Tibial nerve (tissue), 4 donors: ENCODE measurements at regions not wholly inside any gene's neighbourhood (a gene's known extent, or its start where the extent isn't known, plus 50 kb on each side); places are given as distances from the start of the nearest gene placed in this dataset.

Source experiments
- DNase-seq, 2 donors: peaks; one replicate each; pipeline ENCODE4 v3.0.0-alpha.2; 2019; ENCODE audit warnings: low spot score in 2 of 2
- H3K27ac ChIP-seq, 4 donors: fragments of 200-600 bp; sonication (generic) in 3 of 4; one replicate each; pipeline ENCODE4 v1.5.1; 2017 to 2019; ENCODE audit warnings: mild to moderate bottlenecking in 1 of 4
- H3K27me3 ChIP-seq, 2 donors: fragments of 200-600 bp; sonication (generic) in 1 of 2; one replicate each; pipeline versions ENCODE4 v1.5.1 to v1.6.0; 2017 to 2019
- H3K36me3 ChIP-seq, 3 donors: fragments of 200-600 bp; sonication (generic); one replicate each; pipeline ENCODE4 v1.5.1; 2018 to 2019
- H3K4me1 ChIP-seq, 4 donors: fragments of 200-600 bp; sonication (generic) in 3 of 4; one replicate each; pipeline ENCODE4 v1.5.1; 2017 to 2019
- H3K4me3 ChIP-seq, 4 donors: fragments of 200-600 bp; sonication (generic) in 3 of 4; one replicate each; pipeline ENCODE4 v1.5.1; 2017 to 2019; ENCODE audit warnings: mild to moderate bottlenecking in 1 of 4, moderate library complexity in 1 of 4
- H3K9me3 ChIP-seq, 4 donors: fragments of 200-600 bp; sonication (generic) in 3 of 4; one replicate each; pipeline ENCODE4 v1.5.1; 2017 to 2019
- CTCF ChIP-seq, 5 experiments: fragments of 200-600 bp in 3 of 5; fragments of 450-650 bp in 2 of 5; sonication (generic) in 3 of 5; IDR thresholded peaks; one replicate each; pipeline ENCODE4 v1.5.1; 2016 to 2019; ENCODE audit warnings: antibody characterized with exemption in 5 of 5, mild to moderate bottlenecking in 3 of 5, moderate library complexity in 2 of 5
- EP300 ChIP-seq, 2 donors: sonication (generic); formaldehyde crosslinking; IDR thresholded peaks; one replicate each; pipeline ENCODE4 v1.6.1; 2017; ENCODE audit warnings: antibody characterized with exemption in 2 of 2, mild to moderate bottlenecking in 1 of 2
- POLR2A ChIP-seq, 2 donors: fragments of 450-650 bp; IDR thresholded peaks; one replicate each; pipeline ENCODE4 v1.6.1; 2017; ENCODE audit warnings: antibody characterized with exemption in 2 of 2, mild to moderate bottlenecking in 2 of 2, moderate library complexity in 2 of 2
- WGBS, 2 donors: methylation state at CpG; one replicate each; pipeline ENCODE4 v1.1.5; 2018; 5-methylcytosine and 5-hydroxymethylcytosine counted together

- no peak for TF ChIP-seq EP300 (IDR thresholded peaks at IDR 0.05)
- TF ChIP-seq CTCF (IDR thresholded peaks at IDR 0.05), result no peak
- no peak for TF ChIP-seq POLR2A (IDR thresholded peaks at IDR 0.05)
- H3K4me1 ChIP-seq, result peaks cover 0 to 13% (median 5%) of the 10 kb centered on the region in 4 donors
- no peak overlapping the region for H3K4me3 ChIP-seq
- H3K36me3 ChIP-seq, result no peaks in the 10 kb centered on the region
- no peaks in the 10 kb centered on the region for H3K27me3 ChIP-seq
- no peak for DNase-seq
- no peaks in the 10 kb centered on the region for H3K9me3 ChIP-seq
- WGBS, 2 donors, result 84 to 86% methylated on average over 5 of the region's 5 CpGs
- H3K27ac ChIP-seq, result no peak overlapping the region
Observed at GRCh38 chr5:4208996-4209395, 613.4 kb downstream of the IRX1 start.

GRCh38 chr5:4212071-4212739, 616.6 kb downstream of the IRX1 start:
- Histone ChIP-seq H3K27ac (no peak overlapping the region), H3K36me3 (no peaks in the 10 kb centered on the region), H3K27me3 (no peaks in the 10 kb centered on the region), H3K4me3 (no peak overlapping the region), H3K9me3 (no peaks in the 10 kb centered on the region), H3K4me1 (no peaks in the 10 kb centered on the region)
- 91 to 93% methylated on average over 9 of the region's 9 CpGs for WGBS, 2 donors
- no peak for DNase-seq
- TF ChIP-seq CTCF (IDR thresholded peaks at IDR 0.05) (no peak), EP300 (IDR thresholded peaks at IDR 0.05) (no peak), POLR2A (IDR thresholded peaks at IDR 0.05) (no peak)

GRCh38 chr5:4212981-4213819, 617.6 kb downstream of the IRX1 start:
- no peak for DNase-seq
- no peak for TF ChIP-seq EP300 (IDR thresholded peaks at IDR 0.05)
- TF ChIP-seq POLR2A (IDR thresholded peaks at IDR 0.05), result no peak
- no peak for TF ChIP-seq CTCF (IDR thresholded peaks at IDR 0.05)
- Histone ChIP-seq H3K9me3 (no peaks in the 10 kb centered on the region), H3K27me3 (no peaks in the 10 kb centered on the region), H3K27ac (no peak overlapping the region), H3K36me3 (no peaks in the 10 kb centered on the region), H3K4me1 (no peaks in the 10 kb centered on the region), H3K4me3 (no peak overlapping the region)
- 45 to 47% methylated on average over 9 of the region's 9 CpGs for WGBS, 2 donors

- H3K36me3 ChIP-seq, result no peaks in the 10 kb centered on the region
- no peak overlapping the region for H3K4me3 ChIP-seq
- DNase-seq, result no peak
- no peak overlapping the region for H3K27ac ChIP-seq
- no peaks in the 10 kb centered on the region for H3K4me1 ChIP-seq
- no peaks in the 10 kb centered on the region for H3K27me3 ChIP-seq
- H3K9me3 ChIP-seq, result no peaks in the 10 kb centered on the region
- no peak for TF ChIP-seq EP300 (IDR thresholded peaks at IDR 0.05)
- TF ChIP-seq CTCF (IDR thresholded peaks at IDR 0.05), result no peak
- TF ChIP-seq POLR2A (IDR thresholded peaks at IDR 0.05), result no peak
Observed at GRCh38 chr5:4215143-4215542, 619.5 kb downstream of the IRX1 start.

GRCh38 chr5:4216142-4216541, 620.5 kb downstream of the IRX1 start:
- Histone ChIP-seq H3K27me3 (no peaks in the 10 kb centered on the region), H3K36me3 (no peaks in the 10 kb centered on the region), H3K4me3 (no peak overlapping the region), H3K9me3 (no peaks in the 10 kb centered on the region), H3K27ac (no peak overlapping the region), H3K4me1 (no peaks in the 10 kb centered on the region)
- TF ChIP-seq POLR2A (IDR thresholded peaks at IDR 0.05), result no peak
- no peak for TF ChIP-seq CTCF (IDR thresholded peaks at IDR 0.05)
- TF ChIP-seq EP300 (IDR thresholded peaks at IDR 0.05), result no peak
- WGBS, 2 donors, result 70 to 73% methylated on average over 3 of the region's 3 CpGs
- DNase-seq, result no peak
